ENCODE measurements at regions not wholly inside any gene's neighbourhood (a gene's known extent, or its start where the extent isn't known, plus 50 kb on each side); places are given as distances from the start of the nearest gene placed in this dataset.

- no peak overlapping the region for H3K4me3 ChIP-seq (ENCODE audit: low read depth, low read length)
- no peaks in the 10 kb centered on the region for H3K79me2 ChIP-seq
- TF ChIP-seq CTCF (IDR thresholded peaks at IDR 0.05) = no peak
- H3K4me1 ChIP-seq = no peaks in the 10 kb centered on the region
- H3K9me3 ChIP-seq (ENCODE audit: control insufficient read depth, low read length) = no peaks in the 10 kb centered on the region
- no peaks in the 10 kb centered on the region for H3K27me3 ChIP-seq (ENCODE audit: control insufficient read depth, insufficient read depth, low read length)
- no peak overlapping the region for H3K4me2 ChIP-seq (ENCODE audit: low read length)
- no peak overlapping the region for H3K27ac ChIP-seq
- no peak overlapping the region for H3K9ac ChIP-seq
- no peaks in the 10 kb centered on the region for H3K36me3 ChIP-seq (ENCODE audit: control insufficient read depth, insufficient read depth, low read length)
- no peak overlapping the region for H2AFZ ChIP-seq
Observed at GRCh38 chr16:54370278-54371040, 83.9 kb upstream of the IRX3 start.

GRCh38 chr16:54369861-54370260, 83.3 kb upstream of the IRX3 start:
- H3K4me3 ChIP-seq (ENCODE audit: low read depth, low read length) = no peak overlapping the region
- H3K27ac ChIP-seq = no peak overlapping the region
- no peaks in the 10 kb centered on the region for H3K79me2 ChIP-seq
- H2AFZ ChIP-seq = no peak overlapping the region
- H3K9ac ChIP-seq = no peak overlapping the region
- no peak for TF ChIP-seq CTCF (IDR thresholded peaks at IDR 0.05)
- H3K27me3 ChIP-seq (ENCODE audit: control insufficient read depth, insufficient read depth, low read length) = no peaks in the 10 kb centered on the region
- no peaks in the 10 kb centered on the region for H3K4me1 ChIP-seq
- no peak overlapping the region for H3K4me2 ChIP-seq (ENCODE audit: low read length)
- H3K9me3 ChIP-seq (ENCODE audit: control insufficient read depth, low read length) = no peaks in the 10 kb centered on the region
- H3K36me3 ChIP-seq (ENCODE audit: control insufficient read depth, insufficient read depth, low read length) = no peaks in the 10 kb centered on the region

GRCh38 chr16:54366943-54367342, 80.4 kb upstream of the IRX3 start:
- H3K4me3 ChIP-seq (ENCODE audit: low read depth, low read length) = no peak overlapping the region
- no peaks in the 10 kb centered on the region for H3K4me1 ChIP-seq
- no peaks in the 10 kb centered on the region for H3K79me2 ChIP-seq
- no peak overlapping the region for H3K9ac ChIP-seq
- H3K36me3 ChIP-seq (ENCODE audit: control insufficient read depth, insufficient read depth, low read length) = no peaks in the 10 kb centered on the region
- no peak for TF ChIP-seq CTCF (IDR thresholded peaks at IDR 0.05)
- no peak overlapping the region for H2AFZ ChIP-seq
- no peaks in the 10 kb centered on the region for H3K27me3 ChIP-seq (ENCODE audit: control insufficient read depth, insufficient read depth, low read length)
- H3K27ac ChIP-seq = no peak overlapping the region
- H3K9me3 ChIP-seq (ENCODE audit: control insufficient read depth, low read length) = no peaks in the 10 kb centered on the region
- H3K4me2 ChIP-seq (ENCODE audit: low read length) = no peak overlapping the region

- no peaks in the 10 kb centered on the region for H3K79me2 ChIP-seq
- no peak overlapping the region for H3K9ac ChIP-seq
- no peak overlapping the region for H3K4me2 ChIP-seq (ENCODE audit: low read length)
- no peak overlapping the region for H3K27ac ChIP-seq
- H3K9me3 ChIP-seq (ENCODE audit: control insufficient read depth, low read length) = no peaks in the 10 kb centered on the region
- no peak for TF ChIP-seq CTCF (IDR thresholded peaks at IDR 0.05)
- H3K27me3 ChIP-seq (ENCODE audit: control insufficient read depth, insufficient read depth, low read length) = no peaks in the 10 kb centered on the region
- H3K4me1 ChIP-seq = no peaks in the 10 kb centered on the region
- no peak overlapping the region for H3K4me3 ChIP-seq (ENCODE audit: low read depth, low read length)
- no peak overlapping the region for H2AFZ ChIP-seq
- H3K36me3 ChIP-seq (ENCODE audit: control insufficient read depth, insufficient read depth, low read length) = no peaks in the 10 kb centered on the region
Observed at GRCh38 chr16:54365990-54366634, 79.5 kb upstream of the IRX3 start.
